Femur (tissue), 1 donor: ENCODE measurements at regions not wholly inside any gene's neighbourhood (a gene's known extent, or its start where the extent isn't known, plus 50 kb on each side); places are given as distances from the start of the nearest gene placed in this dataset.

ENCODE experiments used
- DNase-seq: peaks from one replicate; pipeline ENCODE4 v3.0.0-alpha.2; 2017

DNA sequence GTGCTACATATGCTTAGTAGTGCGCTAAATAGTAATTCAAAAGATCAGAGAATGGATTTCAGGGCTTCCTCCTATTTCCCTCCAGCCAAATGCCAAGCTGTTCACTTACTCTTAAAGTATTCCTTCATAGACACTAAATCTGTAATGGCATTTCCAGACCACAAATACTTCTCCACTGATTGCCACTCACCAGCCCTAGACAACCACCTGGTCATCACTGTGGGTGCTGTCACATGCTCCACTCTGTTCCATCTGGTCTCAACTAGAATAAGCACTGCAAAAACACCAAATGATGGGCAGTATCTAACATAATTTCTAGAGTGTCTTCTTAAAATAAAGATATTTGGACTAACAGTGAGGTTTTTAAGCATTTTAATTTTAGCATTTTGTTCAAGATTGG lies 341.3 kb downstream of the AASDHPPT start:
- DNase-seq: no peak

DNA sequence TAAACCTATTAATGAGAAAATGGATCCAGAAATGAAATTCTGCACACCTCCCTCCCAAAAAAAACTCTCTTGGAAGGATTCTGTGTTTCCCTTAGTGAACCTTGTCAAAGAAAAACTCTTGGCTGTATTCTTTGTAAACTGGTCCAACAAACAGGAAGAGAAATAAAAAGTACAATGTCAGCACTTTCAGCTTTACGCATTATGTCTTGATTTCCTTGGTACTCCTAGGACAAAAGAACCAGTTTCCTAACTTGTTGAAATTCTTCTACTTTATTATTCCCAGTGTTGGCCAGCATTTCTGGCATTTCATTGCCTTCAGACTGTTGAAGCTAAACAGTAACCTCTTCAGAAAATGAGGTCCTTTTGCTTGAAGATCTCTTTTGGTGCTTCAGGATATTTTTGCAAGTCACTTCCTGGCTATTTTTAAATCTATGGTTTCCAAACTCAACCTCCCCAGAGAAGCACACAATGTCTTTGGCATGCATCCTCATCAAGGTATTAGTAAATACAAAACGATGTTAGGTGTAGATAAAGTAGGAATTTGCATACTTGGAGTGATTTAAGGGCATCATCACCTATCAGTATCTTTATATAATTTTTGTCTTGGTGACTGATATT lies 342.7 kb downstream of the AASDHPPT start:
- no peak for DNase-seq

DNA sequence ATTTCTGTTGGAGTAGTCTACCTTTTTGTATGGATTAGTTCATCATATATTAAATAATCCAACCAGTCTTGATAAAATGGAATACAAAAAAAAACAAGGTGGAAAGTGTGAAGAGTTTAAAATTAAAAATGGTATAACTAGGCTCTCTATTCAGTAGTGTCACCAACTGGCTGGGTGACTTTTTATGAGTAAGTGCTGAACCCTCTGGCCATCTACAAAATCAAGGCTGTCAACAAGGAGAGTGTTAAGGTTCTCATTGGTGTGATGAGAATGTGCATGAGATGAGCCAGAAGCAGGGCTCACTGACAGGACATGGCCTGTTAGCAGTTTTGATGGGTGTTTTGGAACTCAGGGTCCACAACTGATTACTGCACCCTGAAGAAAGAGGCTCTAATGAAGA lies 343.2 kb downstream of the AASDHPPT start:
- DNase-seq: no peak

DNA sequence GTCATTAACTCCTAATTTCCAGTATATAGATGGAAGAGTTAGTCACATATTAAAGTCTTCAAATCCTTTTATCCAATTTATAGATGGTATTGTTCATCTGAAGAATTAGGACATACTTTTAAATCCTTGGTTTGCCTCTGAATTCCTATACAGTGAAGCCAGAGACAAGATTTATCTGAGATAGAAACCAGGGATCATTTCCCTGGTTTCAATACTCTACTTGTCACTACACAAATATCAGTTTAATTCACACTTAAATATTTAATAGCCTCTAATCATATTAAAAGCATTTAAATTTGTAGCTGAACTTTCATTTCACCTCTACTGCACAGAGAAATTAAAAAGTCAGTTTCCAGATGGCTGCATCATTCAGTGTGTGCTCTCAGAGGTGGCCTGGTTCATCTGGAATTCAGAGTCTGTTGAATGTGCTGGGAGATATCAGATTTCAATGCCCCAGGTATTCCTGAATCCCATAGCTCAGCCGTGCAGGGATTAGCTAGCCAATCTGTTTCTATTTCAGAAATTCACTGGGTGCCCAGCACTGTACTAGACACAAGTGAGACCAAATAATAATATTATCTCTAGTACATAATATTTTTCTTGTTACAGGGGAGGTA lies 344.3 kb downstream of the AASDHPPT start:
- DNase-seq: no peak

DNA sequence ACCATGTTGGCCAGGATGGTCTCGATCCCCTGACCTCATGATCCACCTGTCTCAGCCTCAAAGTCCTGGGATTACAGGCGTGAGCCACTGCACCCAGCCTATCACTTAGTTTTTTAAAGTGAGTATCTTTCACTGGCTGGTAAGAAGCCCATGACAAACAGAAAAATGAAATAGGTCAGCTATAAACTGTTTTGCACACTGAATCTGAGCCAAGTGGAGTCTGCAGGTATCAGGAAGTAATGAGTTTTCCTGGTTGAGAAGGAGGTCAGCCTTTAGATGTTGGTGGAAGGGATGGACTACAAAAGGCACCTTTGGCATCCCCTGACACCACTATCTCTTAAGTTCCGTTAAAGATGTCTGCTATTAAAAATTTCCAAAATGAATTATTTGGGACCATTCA lies 345.1 kb downstream of the AASDHPPT start:
- DNase-seq: no peak

DNA sequence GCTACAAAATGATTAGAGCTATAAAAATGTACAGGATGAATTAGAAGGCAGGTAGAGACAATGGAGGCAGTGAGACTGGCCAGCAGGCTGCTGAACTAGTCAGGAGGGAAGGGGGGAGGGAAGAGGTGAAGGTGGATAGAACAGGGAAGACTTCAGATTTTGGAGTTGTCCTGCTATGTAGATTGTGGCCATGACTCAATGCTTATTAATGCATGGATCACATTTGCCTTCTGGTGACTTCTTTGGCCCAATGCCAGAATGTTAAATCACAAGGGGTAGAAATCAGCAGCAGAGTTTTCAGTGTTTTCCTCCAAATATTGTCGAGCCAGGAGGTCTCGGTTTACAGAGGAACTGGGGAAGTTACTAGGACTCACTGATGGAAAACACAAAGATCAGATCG lies 346.6 kb downstream of the AASDHPPT start:
- DNase-seq: no peak

DNA sequence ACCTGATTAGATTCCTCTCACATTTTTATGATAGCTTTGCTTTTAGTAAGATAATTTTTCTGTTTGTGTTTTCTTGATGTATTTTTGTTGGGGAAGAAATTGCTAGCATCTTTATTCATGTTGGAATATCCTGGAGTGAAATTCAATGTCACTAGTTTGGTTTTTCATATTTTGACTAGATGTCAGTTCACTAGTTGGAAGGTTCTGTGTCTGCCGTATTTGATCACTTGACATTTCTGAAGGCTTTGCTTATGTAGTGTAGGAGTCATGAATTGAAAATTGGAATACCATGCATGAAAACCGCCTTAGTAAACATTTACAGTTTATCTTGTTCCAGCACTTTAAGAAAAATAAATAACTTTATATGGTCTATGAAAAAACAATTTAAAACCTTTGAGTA lies 348.4 kb downstream of the AASDHPPT start:
- no peak for DNase-seq

DNA sequence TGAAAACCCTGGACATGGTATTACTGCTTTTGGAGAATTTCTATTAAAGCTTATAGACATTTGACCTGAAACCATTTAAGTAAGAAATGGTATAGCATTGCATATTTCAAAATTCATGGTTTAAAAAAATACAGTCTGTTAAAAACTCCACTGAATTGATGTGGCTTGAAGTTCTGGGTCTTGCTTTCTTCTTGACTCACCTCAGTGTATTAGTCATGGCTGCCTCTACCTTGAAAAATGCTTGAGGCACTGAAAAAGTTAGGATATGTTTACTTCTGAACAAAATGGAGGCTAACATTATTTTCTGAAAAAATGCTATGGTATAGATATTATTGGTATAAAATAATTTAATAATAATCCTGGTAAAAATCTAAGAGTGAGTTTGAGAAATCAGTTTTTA lies 349.2 kb downstream of the AASDHPPT start:
- DNase-seq: no peak

DNA sequence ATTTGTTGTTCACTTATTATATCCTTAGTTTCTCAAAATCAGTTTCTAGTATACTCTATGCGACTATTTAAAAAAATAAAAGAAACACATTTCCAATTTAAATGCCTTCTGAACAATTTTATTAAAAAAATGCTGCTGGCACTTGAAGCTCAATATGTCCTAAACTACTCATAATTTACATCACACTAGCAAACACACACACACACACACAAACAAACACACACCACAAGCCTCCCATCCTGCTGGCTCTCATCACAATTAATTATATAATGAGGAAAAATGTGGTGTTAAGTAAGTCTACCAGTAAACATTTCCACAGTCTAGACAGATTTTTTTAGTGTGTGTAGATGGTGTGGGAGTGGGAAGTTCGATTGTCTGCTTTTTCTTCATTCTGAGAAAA lies 350.3 kb downstream of the AASDHPPT start:
- DNase-seq: no peak

DNA sequence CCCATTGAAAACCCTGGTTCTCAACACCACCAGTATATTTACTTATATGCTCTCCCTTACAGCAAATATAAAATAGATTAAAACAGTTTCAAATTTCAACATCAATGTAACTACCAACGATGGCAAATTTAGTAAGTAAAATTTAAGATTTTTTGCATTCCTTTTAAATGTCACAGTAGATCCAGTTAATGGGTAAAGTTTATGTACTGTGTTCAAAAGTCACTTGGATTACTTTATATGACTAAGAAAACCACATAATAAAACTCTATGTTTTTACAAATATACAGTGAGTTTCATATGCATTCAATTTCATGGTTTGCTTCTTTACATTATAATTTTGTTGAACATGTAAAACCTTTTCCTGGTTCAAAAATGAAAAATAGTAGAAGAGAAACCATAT lies 364.6 kb downstream of the AASDHPPT start:
- DNase-seq: no peak

DNA sequence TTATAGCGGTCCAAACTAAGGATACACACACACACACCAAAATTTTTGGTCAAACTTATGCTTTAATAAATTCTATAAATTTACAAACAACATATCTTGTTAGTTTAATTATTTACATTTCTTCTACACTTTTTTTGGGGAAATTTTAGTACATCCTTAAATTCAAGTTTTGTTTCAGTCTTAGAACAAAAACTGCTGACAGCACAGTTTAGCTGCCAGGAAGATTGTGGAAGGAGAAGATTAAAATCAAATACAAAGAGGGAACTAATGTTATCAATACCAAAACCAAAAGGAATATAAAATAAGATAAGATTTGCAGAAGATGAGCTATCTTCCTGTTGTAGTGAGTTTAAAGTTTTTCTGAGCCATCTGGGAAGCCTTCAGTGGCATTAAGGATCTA lies 368.8 kb downstream of the AASDHPPT start:
- no peak for DNase-seq

DNA sequence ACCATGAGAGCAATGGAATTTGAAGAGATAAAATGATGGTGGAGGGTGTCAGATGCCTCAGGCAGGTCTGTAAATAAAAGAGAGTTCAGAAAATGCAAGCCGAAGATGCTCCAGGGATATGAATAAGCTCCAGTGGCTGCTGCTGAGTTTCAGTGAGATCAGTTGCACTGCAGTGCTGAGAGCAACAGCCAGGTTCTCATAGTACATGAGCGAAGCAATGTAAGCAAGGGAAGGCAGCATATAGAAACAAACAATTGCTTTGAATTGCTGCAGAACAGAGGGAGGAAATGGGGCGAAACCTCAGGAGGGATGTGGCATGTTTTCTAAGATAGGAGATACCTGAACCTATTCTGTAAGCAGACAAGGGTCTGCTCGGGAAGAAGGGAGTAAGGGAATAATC lies 369.5 kb downstream of the AASDHPPT start:
- DNase-seq: no peak

DNA sequence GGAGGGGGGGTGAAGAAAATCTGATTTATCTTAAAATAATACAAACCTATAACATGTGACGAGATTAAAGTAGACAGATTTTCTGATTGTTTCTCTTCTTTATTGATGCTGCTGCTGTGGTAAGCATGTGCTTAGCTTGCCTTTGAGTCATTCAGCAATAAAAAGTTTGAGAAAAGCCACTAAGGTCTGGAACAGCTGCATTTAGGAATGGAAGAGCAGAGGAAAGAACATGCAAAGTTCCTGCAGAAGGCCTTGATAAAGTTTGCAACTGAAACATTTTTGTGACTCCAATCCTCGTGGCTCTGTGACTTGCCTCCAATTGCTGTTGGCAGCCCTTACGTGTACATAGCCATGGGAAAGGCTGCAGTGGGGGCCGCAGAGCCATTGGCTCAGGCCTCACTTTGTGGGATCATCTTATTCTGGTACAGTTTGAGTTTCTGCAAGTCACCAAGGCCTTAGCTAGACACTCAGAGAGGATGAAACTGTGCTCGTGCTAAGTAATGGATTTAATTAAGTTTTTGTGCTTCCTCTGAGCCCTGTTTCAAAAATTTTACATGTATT lies 370.2 kb downstream of the AASDHPPT start:
- no peak for DNase-seq

DNA sequence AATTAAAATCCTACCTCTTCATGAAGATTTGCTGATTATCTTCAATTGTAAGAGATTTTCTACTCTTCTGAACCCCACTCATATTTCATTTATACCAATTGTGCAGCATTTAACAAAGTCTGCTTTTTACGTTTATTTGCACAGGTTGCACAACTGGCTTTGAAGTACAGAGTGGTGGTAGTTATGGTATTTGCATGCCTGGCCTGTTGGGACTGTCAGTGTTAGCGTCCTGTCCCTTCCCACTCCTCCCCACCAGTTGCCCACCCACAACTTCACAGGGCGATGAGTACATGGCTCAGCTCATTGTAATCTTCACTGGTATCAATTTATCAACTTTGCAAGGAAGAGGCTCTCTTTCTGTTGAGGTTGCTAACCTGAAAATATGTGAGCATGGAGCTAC lies 372.3 kb downstream of the AASDHPPT start:
- no peak for DNase-seq

DNA sequence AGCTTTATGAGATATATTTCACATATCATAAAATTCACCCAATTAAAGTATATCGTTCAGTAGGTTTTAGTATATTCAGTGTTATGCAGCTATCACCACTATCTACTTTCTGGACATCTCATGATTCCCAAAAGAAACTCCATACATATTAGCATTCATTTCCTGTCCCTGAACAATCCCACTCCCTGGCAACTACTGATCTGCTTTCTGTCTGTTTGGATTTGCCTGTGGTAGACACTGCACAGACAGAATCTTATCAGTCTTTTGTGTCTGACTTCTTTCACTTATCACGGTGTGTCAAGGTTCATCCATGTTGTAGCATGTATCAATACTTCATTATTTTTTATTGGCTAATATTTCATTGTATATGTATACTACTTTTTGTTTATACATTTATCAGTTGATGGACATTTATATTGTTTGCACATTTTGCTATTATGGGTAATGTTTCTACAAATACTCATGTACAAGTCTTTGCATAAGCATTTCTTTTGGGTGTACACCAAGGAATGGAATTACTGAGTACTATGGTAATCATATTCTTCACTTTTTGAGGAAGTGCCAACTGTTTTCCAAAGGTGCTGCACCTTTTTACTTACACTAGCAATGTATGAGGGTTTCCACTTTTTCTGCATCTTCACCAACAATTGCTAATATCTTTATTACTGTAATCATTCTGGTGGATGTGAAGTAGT lies 373.9 kb downstream of the AASDHPPT start:
- DNase-seq: no peak

DNA sequence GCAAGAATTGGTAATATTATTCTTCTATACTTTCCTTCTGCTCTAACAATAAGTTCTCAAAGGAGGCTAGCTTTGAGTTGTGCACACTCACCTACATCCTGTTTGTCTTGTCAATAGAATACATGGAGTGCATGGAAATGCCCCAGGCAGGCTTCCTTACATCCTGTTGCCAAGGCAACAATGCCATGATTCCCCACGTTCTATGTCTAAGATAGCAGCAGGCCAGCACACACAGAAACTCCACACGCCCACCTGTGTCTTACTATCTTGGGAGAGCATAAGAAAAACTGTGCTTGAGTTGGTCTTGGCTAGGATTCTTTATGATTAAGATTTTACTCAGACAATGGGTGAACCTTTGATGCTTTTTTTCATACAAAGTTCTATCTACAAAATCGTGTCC lies 379.2 kb downstream of the AASDHPPT start:
- no peak for DNase-seq

DNA sequence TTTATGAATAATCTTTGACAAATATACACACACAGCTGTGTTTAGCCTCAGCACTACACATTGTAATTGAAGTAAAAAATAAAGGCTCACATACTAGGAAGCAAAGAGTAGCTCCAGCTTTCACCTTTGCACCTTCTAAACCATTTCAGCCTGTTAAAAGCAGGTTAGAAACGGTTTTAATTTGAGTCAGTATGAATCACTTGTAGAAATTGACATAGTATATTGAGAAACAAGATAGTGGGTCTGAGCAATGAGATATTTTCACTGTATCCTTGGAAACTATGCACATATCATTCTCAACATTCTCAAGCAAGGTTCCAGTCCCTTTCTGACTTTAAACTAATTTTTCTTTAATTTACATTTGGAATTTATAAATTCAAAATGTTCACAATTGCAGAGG lies 380.3 kb downstream of the AASDHPPT start:
- DNase-seq: no peak

DNA sequence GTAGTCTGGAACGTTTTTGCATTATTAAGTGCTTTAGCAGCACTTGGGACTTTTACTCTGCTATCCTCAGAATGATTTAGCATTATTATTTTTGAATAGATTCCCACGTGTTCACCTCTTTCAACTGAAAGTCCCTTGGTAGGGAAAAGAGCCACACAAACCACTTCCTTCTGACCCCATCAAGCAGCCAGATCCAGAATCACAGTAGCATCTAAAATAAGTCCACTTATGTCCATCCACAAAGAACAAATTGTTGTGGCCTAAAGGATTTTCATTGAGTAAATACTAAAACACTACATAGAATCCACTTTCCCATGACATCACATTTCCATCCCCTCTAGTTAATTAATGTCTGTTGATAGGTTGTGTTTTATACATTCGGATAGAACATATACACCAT lies 381.7 kb downstream of the AASDHPPT start:
- no peak for DNase-seq

DNA sequence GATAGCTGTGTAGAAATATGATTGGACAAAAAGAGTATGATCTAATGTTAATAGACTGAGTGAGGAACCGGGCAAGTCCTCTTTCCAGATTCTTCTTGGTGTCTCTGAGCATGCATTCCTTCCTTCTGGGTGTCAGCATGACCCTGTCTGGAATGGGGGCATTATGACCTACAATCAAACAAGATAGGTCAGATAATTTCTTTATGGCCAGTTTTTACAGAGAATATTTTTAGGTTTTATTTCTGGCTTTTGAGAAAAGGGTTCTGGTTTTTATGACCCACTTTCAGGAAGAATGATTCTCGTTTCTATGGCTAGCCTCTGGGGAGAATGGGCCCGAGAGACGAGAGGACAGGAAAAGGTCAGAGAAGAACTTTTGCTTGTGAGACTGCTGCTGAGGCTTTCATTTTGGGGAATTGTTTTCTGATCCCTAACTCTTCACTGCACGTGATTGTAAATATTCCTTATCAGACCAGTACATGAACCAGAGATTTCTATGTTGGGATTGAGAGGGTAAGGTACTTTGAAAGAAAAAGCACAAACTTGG lies 383.8 kb downstream of the AASDHPPT start:
- DNase-seq: no peak

DNA sequence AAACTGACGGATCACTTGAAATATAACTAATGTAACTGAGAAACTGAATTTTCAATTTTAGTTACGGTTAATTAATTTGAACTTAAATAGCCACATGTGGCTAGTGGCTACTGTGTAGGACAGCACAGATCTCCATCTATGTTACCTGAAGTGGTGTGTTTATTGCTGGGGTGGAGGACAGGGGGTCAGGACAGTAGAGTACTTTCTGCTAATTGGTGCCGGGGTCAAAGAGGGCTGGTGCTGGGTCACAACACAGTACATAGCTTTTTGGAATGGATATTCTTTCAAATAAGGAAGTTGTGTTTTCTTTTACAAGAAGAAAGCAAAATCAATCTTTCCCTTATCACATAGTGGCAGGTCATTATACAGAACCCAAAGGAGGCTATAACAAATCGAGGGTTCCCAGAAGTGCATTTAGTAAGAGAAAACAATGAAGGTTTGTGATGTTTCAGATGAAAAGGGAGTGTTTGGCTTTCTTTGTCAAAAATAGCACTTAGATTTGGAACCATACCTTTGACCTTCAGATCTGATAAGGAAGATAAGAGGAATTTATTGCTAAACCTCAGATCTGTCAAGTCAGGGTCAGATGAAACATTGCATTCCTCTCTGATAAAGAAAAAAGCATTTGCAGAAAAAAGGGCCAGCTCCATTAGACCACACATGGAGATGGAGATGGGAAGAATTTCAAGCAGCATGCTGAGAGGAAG lies 384.5 kb downstream of the AASDHPPT start:
- no peak for DNase-seq

DNA sequence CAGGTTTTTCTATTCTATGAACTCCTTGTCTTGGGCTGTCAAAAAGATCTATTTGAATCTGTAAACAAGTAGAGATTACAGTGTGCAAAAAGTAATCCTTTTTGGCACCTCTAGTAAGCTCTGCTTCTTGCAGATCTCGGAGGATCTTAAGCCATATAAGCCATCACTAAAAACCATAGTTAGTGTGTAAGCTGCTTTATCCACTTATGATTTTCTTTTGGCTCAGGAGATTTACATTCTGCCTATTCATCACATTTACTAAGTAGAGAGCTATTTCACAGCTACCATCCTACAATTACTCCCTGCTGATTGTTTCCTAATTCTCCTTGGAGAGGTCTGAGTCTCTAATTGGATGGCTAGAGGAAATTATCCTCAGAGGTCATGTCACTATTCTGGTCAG lies 385.7 kb downstream of the AASDHPPT start:
- no peak for DNase-seq

DNA sequence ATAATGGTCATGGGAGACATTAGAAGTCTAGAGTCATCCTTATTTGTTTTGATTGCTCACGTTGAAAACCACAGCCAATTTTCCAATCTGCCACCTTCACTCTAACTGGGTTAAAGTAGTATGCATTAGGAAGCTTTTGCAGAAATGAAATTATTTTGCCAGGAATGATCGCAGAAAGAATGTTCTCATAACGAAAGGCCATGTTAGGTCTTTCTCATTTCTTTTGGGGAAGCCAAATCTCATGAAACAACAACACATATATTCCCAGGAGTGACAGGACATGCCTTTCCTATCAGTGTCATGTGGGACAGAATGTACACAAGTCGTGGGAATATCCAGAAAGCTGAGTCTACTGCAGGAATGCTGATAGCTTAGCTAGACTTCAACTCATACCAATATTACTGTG lies 386.3 kb downstream of the AASDHPPT start:
- DNase-seq: no peak

DNA sequence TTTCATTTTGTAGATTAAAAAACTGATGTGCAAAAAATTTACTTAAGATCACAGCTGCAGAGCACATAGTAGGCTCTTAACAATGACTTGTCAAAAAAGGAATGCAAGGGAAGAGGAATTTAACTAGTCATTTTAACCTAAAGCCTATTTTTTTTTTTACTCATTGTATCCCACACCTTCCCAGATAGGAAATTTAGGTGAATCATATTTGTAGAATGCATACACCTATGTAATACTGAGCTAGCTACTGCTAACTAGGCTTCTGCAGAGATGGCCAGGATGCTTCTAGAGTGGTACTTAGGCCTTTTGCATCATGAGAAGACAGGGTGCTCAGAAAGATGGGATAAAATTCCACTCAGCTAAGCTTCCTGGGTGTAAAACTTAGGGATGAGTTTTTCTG lies 387.3 kb downstream of the AASDHPPT start:
- no peak for DNase-seq
